ENCODE measurements at regions not wholly inside any gene's neighbourhood (a gene's known extent, or its start where the extent isn't known, plus 50 kb on each side); places are given as distances from the start of the nearest gene placed in this dataset.

GRCh38 chr9:90538566-90538965 is 104.1 kb downstream of the DIRAS2 start:
- ATAC-seq: no peak
- no peak overlapping the region for H3K27ac ChIP-seq (ENCODE audit: low read depth, low read length)
- DNase-seq (ENCODE audit: low read depth, low spot score): no peak
- H3K79me2 ChIP-seq (ENCODE audit: insufficient read depth, low read length): no peaks in the 10 kb centered on the region
- no peak overlapping the region for H3K4me3 ChIP-seq (replicated peaks in 1 of 2; ENCODE audit: low read depth in 1 of 2, low read length in 2 of 2)
- H3K27me3 ChIP-seq (ENCODE audit: insufficient read depth, low read length): peaks cover 52% of the 10 kb centered on the region
- ChIA-PET RAD21 (ENCODE audit: low non-redundant PET in 1 of 2, low total read pairs in 2 of 2, uncharacterized antibody in 2 of 2, unreplicated experiment in 2 of 2) (no interaction called here), POLR2A (no interaction called here), CTCF (no interaction called here)
- no TSS peak for BruUV-seq (replicated peaks)
- no peak for TF ChIP-seq ZNF274 (IDR thresholded peaks at IDR 0.05; ENCODE audit: low read depth, low read length)
- no peak for TF ChIP-seq ATF3 (IDR thresholded peaks at IDR 0.05)
- no peak for TF ChIP-seq FOSL1 (IDR thresholded peaks at IDR 0.05; ENCODE audit: low read depth)
- no peak for TF ChIP-seq TCF7L2 (IDR thresholded peaks at IDR 0.05; ENCODE audit: borderline replicate concordance, extremely low read depth, insufficient read depth, insufficient read length)
- H3K4me1 ChIP-seq (ENCODE audit: control insufficient read depth in 1 of 2, insufficient read depth in 2 of 2, low read length in 2 of 2): no peaks in the 10 kb centered on the region
- H4K20me1 ChIP-seq (ENCODE audit: insufficient read depth): no peaks in the 10 kb centered on the region
- no peaks in the 10 kb centered on the region for H3K36me3 ChIP-seq (ENCODE audit: control insufficient read depth in 1 of 2, insufficient read depth in 2 of 2, low read length in 2 of 2)
- H3K9me3 ChIP-seq (ENCODE audit: control insufficient read depth in 1 of 2, insufficient read depth in 1 of 2, low read depth in 1 of 2, low read length in 2 of 2): no peaks in the 10 kb centered on the region
- no peak overlapping the region for H3K9ac ChIP-seq (ENCODE audit: low read length)
- intact Hi-C loops (cut with micrococcal nuclease): no loop called here
- H3K9me2 ChIP-seq (ENCODE audit: insufficient read depth): no peaks in the 10 kb centered on the region
- H2AFZ ChIP-seq (ENCODE audit: low read depth, low read length, poor library complexity, severe bottlenecking): no peak overlapping the region
- no peak overlapping the region for H3K4me2 ChIP-seq (ENCODE audit: low read length)

GRCh38 chr9:90539286-90539685 is 103.3 kb downstream of the DIRAS2 start:
- H3K27me3 ChIP-seq (ENCODE audit: insufficient read depth, low read length): peaks cover 46% of the 10 kb centered on the region
- no peaks in the 10 kb centered on the region for H3K4me1 ChIP-seq (ENCODE audit: control insufficient read depth in 1 of 2, insufficient read depth in 2 of 2, low read length in 2 of 2)
- H3K4me2 ChIP-seq (ENCODE audit: low read length): no peak overlapping the region
- TF ChIP-seq YY1 (IDR thresholded peaks at IDR 0.05; ENCODE audit: extremely low read depth, insufficient replicate concordance, low read depth, low read length) (no peak), CTCF (IDR thresholded peaks at IDR 0.05 in 2 of 3, conservative IDR thresholded peaks at IDR 0.05 in 1 of 3; ENCODE audit: borderline replicate concordance in 1 of 3, insufficient read depth in 1 of 3, low read depth in 2 of 3, low read length in 2 of 3) (no peak), RAD21 (IDR thresholded peaks at IDR 0.05; ENCODE audit: low read depth) (no peak), EZH2phosphoT487 (IDR thresholded peaks at IDR 0.05; ENCODE audit: borderline replicate concordance) (no peak), MAX (IDR thresholded peaks at IDR 0.05) (no peak), ATF3 (IDR thresholded peaks at IDR 0.05) (no peak), ZNF274 (IDR thresholded peaks at IDR 0.05; ENCODE audit: low read depth, low read length) (no peak), ELF1 (IDR thresholded peaks at IDR 0.05; ENCODE audit: borderline replicate concordance, low read depth) (no peak), EGR1 (IDR thresholded peaks at IDR 0.05; ENCODE audit: low read depth) (no peak), JUND (IDR thresholded peaks at IDR 0.05) (no peak), CBX3 (IDR thresholded peaks at IDR 0.05; ENCODE audit: low read depth) (no peak), CEBPB (IDR thresholded peaks at IDR 0.05; ENCODE audit: low read depth) (no peak), EZH2 (IDR thresholded peaks at IDR 0.05) (no peak), ZBTB33 (IDR thresholded peaks at IDR 0.05; ENCODE audit: extremely low read depth, insufficient replicate concordance, low read length) (no peak), TCF7L2 (IDR thresholded peaks at IDR 0.05; ENCODE audit: borderline replicate concordance, extremely low read depth, insufficient read depth, insufficient read length) (no peak)
- H3K9me3 ChIP-seq (ENCODE audit: control insufficient read depth in 1 of 2, insufficient read depth in 1 of 2, low read depth in 1 of 2, low read length in 2 of 2): no peaks in the 10 kb centered on the region
- ATAC-seq (no peak), DNase-seq (ENCODE audit: low read depth, low spot score) (no peak)
- no TSS peak for BruUV-seq (replicated peaks)
- intact Hi-C loops (cut with micrococcal nuclease): no loop called here
- H2AFZ ChIP-seq (ENCODE audit: low read depth, low read length, poor library complexity, severe bottlenecking): no peak overlapping the region
- ChIA-PET RAD21 (ENCODE audit: low non-redundant PET in 1 of 2, low total read pairs in 2 of 2, uncharacterized antibody in 2 of 2, unreplicated experiment in 2 of 2) (no interaction called here), CTCF (no interaction called here), POLR2A (no interaction called here)
- H3K9ac ChIP-seq (ENCODE audit: low read length): no peak overlapping the region
- H3K9me2 ChIP-seq (ENCODE audit: insufficient read depth): no peaks in the 10 kb centered on the region
- no peaks in the 10 kb centered on the region for H3K36me3 ChIP-seq (ENCODE audit: control insufficient read depth in 1 of 2, insufficient read depth in 2 of 2, low read length in 2 of 2)
- no peaks in the 10 kb centered on the region for H3K79me2 ChIP-seq (ENCODE audit: insufficient read depth, low read length)
- H3K27ac ChIP-seq (ENCODE audit: low read depth, low read length): no peak overlapping the region
- no peak overlapping the region for H3K4me3 ChIP-seq (replicated peaks in 1 of 2; ENCODE audit: low read depth in 1 of 2, low read length in 2 of 2)
- H4K20me1 ChIP-seq (ENCODE audit: insufficient read depth): no peaks in the 10 kb centered on the region
